ENCODE measurements at regions not wholly inside any gene's neighbourhood (a gene's known extent, or its start where the extent isn't known, plus 50 kb on each side); places are given as distances from the start of the nearest gene placed in this dataset.

GRCh38 chr9:27864644-27865438, 291.6 kb upstream of the C9orf72 start:
- POLR2A ChIA-PET = no interaction called here
- no peak overlapping the region for H3K4me3 ChIP-seq (replicated peaks in 1 of 3; ENCODE audit: insufficient read depth in 1 of 3, low read depth in 2 of 3, low read length in 3 of 3)
- H3K27ac ChIP-seq (ENCODE audit: extremely low read length, insufficient read depth, low read length) = no peak overlapping the region
- 2% methylated on average over 7 of the region's 7 CpGs for WGBS (ENCODE audit: low lambda C conversion rate)
- no peak overlapping the region for H3K9ac ChIP-seq (ENCODE audit: insufficient read depth, low read depth, low read length)
- no peak for FAIRE-seq
- no peaks in the 10 kb centered on the region for H3K9me3 ChIP-seq (ENCODE audit: low read length)
- no TSS peak for BruUV-seq (replicated peaks)
- no peaks in the 10 kb centered on the region for H3K79me2 ChIP-seq (ENCODE audit: insufficient read depth, low read length)
- no peak for DNase-seq (ENCODE audit: low spot score)
- H2AFZ ChIP-seq (ENCODE audit: low read length) = no peak overlapping the region
- H3K36me3 ChIP-seq (replicated peaks in 1 of 2; ENCODE audit: control insufficient read depth in 1 of 2, insufficient read depth in 2 of 2, low read length in 2 of 2) = no peaks in the 10 kb centered on the region
- in situ Hi-C loops (cut with HindIII; ENCODE audit: extremely low pct_ligation_motif_present, low pct_unique_long_range_greater_than_20kb) = no loop called here
- TF ChIP-seq SUZ12 (IDR thresholded peaks at IDR 0.05; ENCODE audit: low read depth, low read length) (no peak), NFATC3 (CRISPR knock-in tag; IDR thresholded peaks at IDR 0.05) (no peak), STAT6 (CRISPR knock-in tag; IDR thresholded peaks at IDR 0.05; ENCODE audit: borderline replicate concordance) (no peak), ZFYVE20 (CRISPR knock-in tag; IDR thresholded peaks at IDR 0.05; ENCODE audit: borderline replicate concordance, low read depth) (no peak)
- ATAC-seq = no peak
- no peaks in the 10 kb centered on the region for H3K27me3 ChIP-seq (ENCODE audit: control insufficient read depth in 1 of 2, insufficient read depth in 2 of 2, low read length in 2 of 2)
- intact Hi-C loops (cut with micrococcal nuclease; ENCODE audit: unreplicated experiment) = no loop called here
- no peaks in the 10 kb centered on the region for H4K20me1 ChIP-seq (ENCODE audit: insufficient read depth, low read length)
- H3K4me2 ChIP-seq (ENCODE audit: low read depth, low read length) = no peak overlapping the region
- CTCF ChIA-PET (ENCODE audit: low intra/inter-chr PET ratio, low total read pairs) = no interaction called here
- H3K4me1 ChIP-seq (ENCODE audit: insufficient read depth, low read length) = no peaks in the 10 kb centered on the region

- no peak overlapping the region for H3K4me3 ChIP-seq (replicated peaks in 1 of 3; ENCODE audit: insufficient read depth in 1 of 3, low read depth in 2 of 3, low read length in 3 of 3)
- 64% methylated on average over 4 of the region's 4 CpGs for WGBS (ENCODE audit: low lambda C conversion rate)
- intact Hi-C loops (cut with micrococcal nuclease; ENCODE audit: unreplicated experiment) = no loop called here
- H3K9ac ChIP-seq (ENCODE audit: insufficient read depth, low read depth, low read length) = no peak overlapping the region
- no peak for TF ChIP-seq YEATS2 (CRISPR knock-in tag; IDR thresholded peaks at IDR 0.05; ENCODE audit: borderline replicate concordance)
- no peak for TF ChIP-seq DNMT3B (CRISPR knock-in tag; conservative IDR thresholded peaks at IDR 0.05)
- TF ChIP-seq ZMAT5 (CRISPR knock-in tag; IDR thresholded peaks at IDR 0.05; ENCODE audit: borderline replicate concordance, low read depth) = no peak
- no peak for TF ChIP-seq ZNF274 (CRISPR knock-in tag; IDR thresholded peaks at IDR 0.05)
- no peak for TF ChIP-seq ZNF230 (CRISPR knock-in tag; IDR thresholded peaks at IDR 0.05)
- TF ChIP-seq ARID2 (CRISPR knock-in tag; IDR thresholded peaks at IDR 0.05; ENCODE audit: borderline replicate concordance) = no peak
- no peak for TF ChIP-seq FOXA1 (IDR thresholded peaks at IDR 0.05)
- no peak for TF ChIP-seq FOXA1 (CRISPR knock-in tag; IDR thresholded peaks at IDR 0.05)
- no peak overlapping the region for H3K27ac ChIP-seq (ENCODE audit: extremely low read length, insufficient read depth, low read length)
- no peaks in the 10 kb centered on the region for H3K36me3 ChIP-seq (replicated peaks in 1 of 2; ENCODE audit: control insufficient read depth in 1 of 2, insufficient read depth in 2 of 2, low read length in 2 of 2)
- no TSS peak for BruUV-seq (replicated peaks)
- ATAC-seq = no peak
- H3K4me2 ChIP-seq (ENCODE audit: low read depth, low read length) = no peak overlapping the region
- no peak for FAIRE-seq
- no peak for DNase-seq (ENCODE audit: low spot score)
- H2AFZ ChIP-seq (ENCODE audit: low read length) = no peak overlapping the region
- ChIA-PET POLR2A (no interaction called here), CTCF (ENCODE audit: low intra/inter-chr PET ratio, low total read pairs) (no interaction called here)
- H4K20me1 ChIP-seq (ENCODE audit: insufficient read depth, low read length) = no peaks in the 10 kb centered on the region
- H3K79me2 ChIP-seq (ENCODE audit: insufficient read depth, low read length) = no peaks in the 10 kb centered on the region
- in situ Hi-C loops (cut with HindIII; ENCODE audit: extremely low pct_ligation_motif_present, low pct_unique_long_range_greater_than_20kb) = no loop called here
- H3K9me3 ChIP-seq (ENCODE audit: low read length) = no peaks in the 10 kb centered on the region
- peaks cover 10% of the 10 kb centered on the region for H3K4me1 ChIP-seq (ENCODE audit: insufficient read depth, low read length)
- H3K27me3 ChIP-seq (ENCODE audit: control insufficient read depth in 1 of 2, insufficient read depth in 2 of 2, low read length in 2 of 2) = no peaks in the 10 kb centered on the region
These were observed 293.5 kb upstream of the C9orf72 start for GRCh38 chr9:27866741-27867140.
